Fibroblast of lung (primary cell): ENCODE measurements at regions not wholly inside any gene's neighbourhood (a gene's known extent, or its start where the extent isn't known, plus 50 kb on each side); places are given as distances from the start of the nearest gene placed in this dataset.
"Not testable (repeated sequence)": the region's sequence is repeated elsewhere in the genome, so short reads cannot be mapped to it uniquely, and the experiment has no call there.

Source experiments
- DNase-seq, 2 donors: peaks; one replicate each; pipeline versions ENCODE4 v3.0.0 to v3.0.0-alpha.2; 2010; ENCODE audit warnings: low read depth in 2 of 2
- H2AFZ ChIP-seq: 2 replicates; pipeline ENCODE4 v1.5.1; 2012; ENCODE audit warnings: low read length, control low read depth, inconsistent platforms
- H3K27ac ChIP-seq: 2 replicates; pipeline ENCODE4 v1.5.1; 2011; ENCODE audit warnings: low read length, control low read depth; ENCODE audit not compliant: insufficient read depth
- H3K27me3 ChIP-seq: 2 replicates; pipeline ENCODE4 v1.5.1; 2011; ENCODE audit warnings: mild to moderate bottlenecking, low read length; ENCODE audit not compliant: control insufficient read depth, insufficient read depth
- H3K36me3 ChIP-seq: 2 replicates; pipeline ENCODE4 v1.5.1; 2011; ENCODE audit warnings: low read length; ENCODE audit not compliant: control insufficient read depth, insufficient read depth
- H3K4me1 ChIP-seq: 2 replicates; pipeline ENCODE4 v1.5.1; 2011; ENCODE audit warnings: low read length; ENCODE audit not compliant: control insufficient read depth, insufficient read depth; ENCODE audit errors: extremely low read depth
- H3K4me2 ChIP-seq: 2 replicates; pipeline ENCODE4 v1.5.1; 2011; ENCODE audit warnings: low read length, control low read depth; ENCODE audit not compliant: insufficient read depth; ENCODE audit errors: extremely low read depth
- H3K4me3 ChIP-seq, 4 experiments: fragments of 200-600 bp in 1 of 4; sonication (generic) in 1 of 4; replicated peaks in 1 of 4; 2 replicates each; pipeline ENCODE4 v1.5.1; 2011 to 2016; ENCODE audit warnings: low read length in 4 of 4, low read depth in 3 of 4, mild to moderate bottlenecking in 3 of 4, control low read depth in 2 of 4, inconsistent platforms in 1 of 4, mixed read lengths in 1 of 4; ENCODE audit not compliant: insufficient read depth in 1 of 4; ENCODE audit errors: control extremely low read depth in 1 of 4
- H3K79me2 ChIP-seq: 2 replicates; pipeline ENCODE4 v1.5.1; 2012; ENCODE audit warnings: mild to moderate bottlenecking, low read length, inconsistent platforms; ENCODE audit not compliant: control insufficient read depth, insufficient read depth
- H3K9ac ChIP-seq: 2 replicates; pipeline ENCODE4 v1.5.1; 2011; ENCODE audit warnings: mild to moderate bottlenecking, low read length, control low read depth; ENCODE audit not compliant: insufficient read depth
- H3K9me3 ChIP-seq: 2 replicates; pipeline ENCODE4 v1.5.1; 2012; ENCODE audit warnings: low read depth, low read length; ENCODE audit not compliant: control insufficient read depth, insufficient read depth
- H4K20me1 ChIP-seq: 2 replicates; pipeline ENCODE4 v1.5.1; 2011; ENCODE audit warnings: low read length; ENCODE audit not compliant: control insufficient read depth, insufficient read depth; ENCODE audit errors: extremely low read depth
- EZH2 ChIP-seq: IDR thresholded peaks from 2 replicates; pipeline ENCODE4 v1.5.1; 2012; ENCODE audit warnings: low read length, control low read depth, mild to moderate bottlenecking; ENCODE audit errors: missing control alignments
- TF ChIP-seq, protein P1 (sequence below), 2 donors: IDR thresholded peaks in 1 of 2; conservative IDR thresholded peaks in 1 of 2; 1 replicate in 1 of 2; 2 replicates in 1 of 2; pipeline ENCODE4 v1.5.1; 2011 to 2012; ENCODE audit warnings: low read length in 2 of 2, control low read depth in 1 of 2, inconsistent platforms in 1 of 2, low read depth in 1 of 2, mild to moderate bottlenecking in 1 of 2

DNA sequence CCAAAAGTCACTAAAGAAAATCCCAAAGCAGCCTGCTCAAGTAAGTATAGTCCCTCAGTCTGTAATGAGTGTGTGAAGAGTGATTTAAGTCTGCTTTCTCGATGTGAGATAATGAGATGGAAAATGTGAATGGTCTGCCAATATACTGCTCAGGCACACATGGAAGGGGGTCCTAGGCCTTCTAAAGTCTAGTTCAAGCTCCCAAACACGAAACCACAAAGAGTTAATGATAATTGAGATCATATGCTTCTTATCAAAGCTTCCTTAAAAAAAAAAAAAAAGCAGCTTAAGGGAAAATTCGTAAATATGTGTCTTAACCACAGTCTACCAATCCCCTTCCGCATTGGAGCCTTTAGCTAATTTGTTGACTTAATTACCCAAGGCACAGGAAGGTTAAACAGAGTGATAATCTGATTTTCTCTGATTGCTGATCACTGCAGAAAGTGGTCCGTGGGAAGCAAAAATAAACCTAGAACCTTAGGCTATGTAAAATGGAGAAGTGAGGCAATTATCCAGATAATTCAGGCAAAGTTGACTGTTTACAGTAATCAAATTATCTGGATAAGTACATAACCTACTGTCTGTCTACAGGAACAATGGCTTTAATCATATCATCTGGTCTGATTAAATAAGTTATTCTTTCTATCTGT is 172.9 kb downstream of the MBL2 start:
- Histone ChIP-seq H4K20me1 (no peaks in the 10 kb centered on the region), H3K79me2 (no peaks in the 10 kb centered on the region), H2AFZ (peak overlapping the region; percentile 51), H3K4me1 (no peaks in the 10 kb centered on the region), H3K4me2 (no peak overlapping the region), H3K27ac (no peak overlapping the region), H3K36me3 (no peaks in the 10 kb centered on the region), H3K27me3 (no peaks in the 10 kb centered on the region), H3K9ac (no peak overlapping the region), H3K9me3 (no peaks in the 10 kb centered on the region), H3K4me3 (no peak overlapping the region)
- DNase-seq = no peak
- no peak for TF ChIP-seq EZH2
- TF ChIP-seq, protein P1, sequence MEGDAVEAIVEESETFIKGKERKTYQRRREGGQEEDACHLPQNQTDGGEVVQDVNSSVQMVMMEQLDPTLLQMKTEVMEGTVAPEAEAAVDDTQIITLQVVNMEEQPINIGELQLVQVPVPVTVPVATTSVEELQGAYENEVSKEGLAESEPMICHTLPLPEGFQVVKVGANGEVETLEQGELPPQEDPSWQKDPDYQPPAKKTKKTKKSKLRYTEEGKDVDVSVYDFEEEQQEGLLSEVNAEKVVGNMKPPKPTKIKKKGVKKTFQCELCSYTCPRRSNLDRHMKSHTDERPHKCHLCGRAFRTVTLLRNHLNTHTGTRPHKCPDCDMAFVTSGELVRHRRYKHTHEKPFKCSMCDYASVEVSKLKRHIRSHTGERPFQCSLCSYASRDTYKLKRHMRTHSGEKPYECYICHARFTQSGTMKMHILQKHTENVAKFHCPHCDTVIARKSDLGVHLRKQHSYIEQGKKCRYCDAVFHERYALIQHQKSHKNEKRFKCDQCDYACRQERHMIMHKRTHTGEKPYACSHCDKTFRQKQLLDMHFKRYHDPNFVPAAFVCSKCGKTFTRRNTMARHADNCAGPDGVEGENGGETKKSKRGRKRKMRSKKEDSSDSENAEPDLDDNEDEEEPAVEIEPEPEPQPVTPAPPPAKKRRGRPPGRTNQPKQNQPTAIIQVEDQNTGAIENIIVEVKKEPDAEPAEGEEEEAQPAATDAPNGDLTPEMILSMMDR (conservative IDR thresholded peaks at IDR 0.05 in 1 of 2, IDR thresholded peaks at IDR 0.05 in 1 of 2; ENCODE audit: low read depth in 1 of 2, low read length in 2 of 2) = no peak

DNA sequence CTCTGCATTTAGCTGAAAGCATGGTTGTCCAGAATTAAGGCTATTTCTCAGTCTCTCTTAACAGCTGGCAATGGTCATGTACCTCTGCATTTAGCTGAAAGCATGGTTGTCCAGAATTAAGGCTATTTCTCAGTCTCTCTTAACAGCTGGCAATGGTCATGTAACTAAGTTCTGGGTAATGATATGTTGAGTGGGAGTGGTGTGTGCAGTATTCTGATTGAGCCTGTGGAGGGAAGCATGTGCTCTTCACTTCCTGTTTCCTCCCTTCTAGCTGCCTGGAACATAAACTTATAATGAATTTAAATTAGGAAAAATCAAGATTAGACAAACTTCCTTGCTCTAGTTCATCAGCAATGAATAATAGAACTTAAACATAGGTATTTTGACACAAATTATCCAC is 168.5 kb downstream of the MBL2 start:
- H3K4me1 ChIP-seq, H3K27me3 ChIP-seq, H3K9me3 ChIP-seq, H3K4me3 ChIP-seq, H3K9ac ChIP-seq, DNase-seq, H3K27ac ChIP-seq, H2AFZ ChIP-seq, H3K79me2 ChIP-seq, H3K4me2 ChIP-seq, H4K20me1 ChIP-seq, H3K36me3 ChIP-seq: not testable (repeated sequence)

DNA sequence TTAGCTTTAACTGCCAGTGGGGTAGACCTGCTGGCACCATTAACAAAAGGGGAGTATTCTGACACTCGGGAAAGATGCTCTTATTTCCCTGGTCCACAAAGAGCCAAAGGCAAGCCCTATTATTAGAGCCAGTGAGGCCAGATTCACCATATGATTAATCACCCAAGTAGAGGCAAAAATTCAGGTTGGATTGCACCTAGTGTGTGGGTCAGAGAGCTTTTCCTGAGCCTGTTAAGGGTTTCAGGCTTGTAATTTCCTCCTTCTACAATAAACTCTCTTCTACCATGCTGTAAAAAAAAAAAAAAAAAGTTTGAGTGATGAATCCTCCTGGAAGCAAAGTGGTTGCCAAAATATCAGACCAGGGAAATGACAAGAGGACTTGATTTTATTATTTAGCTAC is 163.5 kb downstream of the MBL2 start:
- H3K36me3 ChIP-seq = no peaks in the 10 kb centered on the region

More for the DNA sequence above, 163.5 kb downstream of the MBL2 start:
- Histone ChIP-seq H3K79me2 (no peaks in the 10 kb centered on the region), H4K20me1 (no peaks in the 10 kb centered on the region), H2AFZ (no peak overlapping the region), H3K4me2 (no peak overlapping the region), H3K4me3 (no peak overlapping the region), H3K9ac (no peak overlapping the region), H3K4me1 (no peaks in the 10 kb centered on the region), H3K9me3 (no peaks in the 10 kb centered on the region), H3K27ac (no peak overlapping the region), H3K27me3 (no peaks in the 10 kb centered on the region)
- TF ChIP-seq, protein P1 (conservative IDR thresholded peaks at IDR 0.05 in 1 of 2, IDR thresholded peaks at IDR 0.05 in 1 of 2; ENCODE audit: low read depth in 1 of 2, low read length in 2 of 2) = no peak
- no peak for TF ChIP-seq EZH2
- DNase-seq = no peak
